ENCODE measurements at regions not wholly inside any gene's neighbourhood (a gene's known extent, or its start where the extent isn't known, plus 50 kb on each side); places are given as distances from the start of the nearest gene placed in this dataset.

- Histone ChIP-seq H3K9me3 (no peaks in the 10 kb centered on the region), H3K36me3 (no peaks in the 10 kb centered on the region), H3K4me3 (no peak overlapping the region), H3K27ac (no peak overlapping the region), H3K27me3 (no peaks in the 10 kb centered on the region), H3K4me1 (no peaks in the 10 kb centered on the region)
- in situ Hi-C loops (cut with MboI; ENCODE audit: low pct_ligation_motif_present in 1 of 4, low pct_unique_long_range_greater_than_20kb in 1 of 4, low sequenced_read_pairs in 3 of 4) = loop anchor here in 3 of 4 donors (10.0 to 25.0 kb wide), 3 partner anchors 229 to 254 kb away; no protein-coding TSS in a partner anchor
- intact Hi-C loops (cut with DNase I; ENCODE audit: low total_unique reads) = no loop called here
- no peak for TF ChIP-seq EP300 (IDR thresholded peaks at IDR 0.05; ENCODE audit: low read depth)
- no peak for TF ChIP-seq POLR2A (IDR thresholded peaks at IDR 0.05)
- no peak for TF ChIP-seq CTCF (IDR thresholded peaks at IDR 0.05)
- TF ChIP-seq POLR2AphosphoS5 (IDR thresholded peaks at IDR 0.05) = no peak
- DNase-seq = no peak
- WGBS, 2 donors (ENCODE audit: low coverage in 1 of 2) = 73 to 81% methylated on average over 3 to 6 of the region's 6 CpGs
These were observed 107.5 kb downstream of the MTPAP start for GRCh38 chr10:30241422-30242110.

- TF ChIP-seq POLR2A (IDR thresholded peaks at IDR 0.05) = no peak
- no peak for DNase-seq
- H3K9me3 ChIP-seq = no peaks in the 10 kb centered on the region
- no peaks in the 10 kb centered on the region for H3K27me3 ChIP-seq
- WGBS, 2 donors (ENCODE audit: low coverage in 1 of 2) = 62 to 69% methylated on average over 8 of the region's 8 CpGs
- no peaks in the 10 kb centered on the region for H3K36me3 ChIP-seq
- in situ Hi-C loops (cut with MboI; ENCODE audit: low pct_ligation_motif_present in 1 of 4, low pct_unique_long_range_greater_than_20kb in 1 of 4, low sequenced_read_pairs in 3 of 4) (loop anchor here (10.0 to 25.0 kb wide), 4 partner anchors 154 to 252 kb away; no protein-coding TSS in a partner anchor), intact Hi-C loops (cut with DNase I; ENCODE audit: low total_unique reads) (no loop called here)
- no peak overlapping the region for H3K4me3 ChIP-seq
- no peaks in the 10 kb centered on the region for H3K4me1 ChIP-seq
- H3K27ac ChIP-seq = no peak overlapping the region
These were observed 110.2 kb downstream of the MTPAP start for GRCh38 chr10:30238836-30239235.

- in situ Hi-C loops (cut with MboI; ENCODE audit: low pct_ligation_motif_present in 1 of 4, low pct_unique_long_range_greater_than_20kb in 1 of 4, low sequenced_read_pairs in 3 of 4) (loop anchor here (10.0 to 25.0 kb wide), 4 partner anchors 149 to 246 kb away; no protein-coding TSS in a partner anchor), intact Hi-C loops (cut with DNase I; ENCODE audit: low total_unique reads) (no loop called here)
- Histone ChIP-seq H3K27ac (no peak overlapping the region), H3K36me3 (no peaks in the 10 kb centered on the region), H3K9me3 (no peaks in the 10 kb centered on the region), H3K27me3 (no peaks in the 10 kb centered on the region), H3K4me1 (no peaks in the 10 kb centered on the region), H3K4me3 (no peak overlapping the region)
- DNase-seq = no peak
- TF ChIP-seq POLR2AphosphoS5 (IDR thresholded peaks at IDR 0.05) = no peak
- no peak for TF ChIP-seq EP300 (IDR thresholded peaks at IDR 0.05; ENCODE audit: low read depth)
- no peak for TF ChIP-seq CTCF (IDR thresholded peaks at IDR 0.05)
- TF ChIP-seq POLR2A (IDR thresholded peaks at IDR 0.05) = no peak
- WGBS, 2 donors (ENCODE audit: low coverage in 1 of 2) = 83 to 87% methylated on average over 4 of the region's 4 CpGs
These were observed 115.7 kb downstream of the MTPAP start for GRCh38 chr10:30233186-30233959.

- Histone ChIP-seq H3K27me3 (no peaks in the 10 kb centered on the region), H3K4me3 (no peak overlapping the region), H3K9me3 (no peaks in the 10 kb centered on the region), H3K4me1 (no peaks in the 10 kb centered on the region), H3K36me3 (no peaks in the 10 kb centered on the region), H3K27ac (no peak overlapping the region)
- TF ChIP-seq POLR2AphosphoS5 (IDR thresholded peaks at IDR 0.05) (no peak), POLR2A (IDR thresholded peaks at IDR 0.05) (no peak), CTCF (IDR thresholded peaks at IDR 0.05) (no peak), EP300 (IDR thresholded peaks at IDR 0.05; ENCODE audit: low read depth) (no peak)
- intact Hi-C loops (cut with DNase I; ENCODE audit: low total_unique reads) (no loop called here), in situ Hi-C loops (cut with MboI; ENCODE audit: low pct_ligation_motif_present in 1 of 4, low pct_unique_long_range_greater_than_20kb in 1 of 4, low sequenced_read_pairs in 3 of 4) (loop anchor here (10.0 to 25.0 kb wide), 4 partner anchors 147 to 244 kb away; no protein-coding TSS in a partner anchor)
- no peak for DNase-seq
- WGBS, 2 donors (ENCODE audit: low coverage in 1 of 2) = 79 to 95% methylated on average over 5 of the region's 5 CpGs
These were observed 117.4 kb downstream of the MTPAP start for GRCh38 chr10:30231709-30232108.

All from transverse colon (tissue), 4 donors.